ENCODE measurements at regions not wholly inside any gene's neighbourhood (a gene's known extent, or its start where the extent isn't known, plus 50 kb on each side); places are given as distances from the start of the nearest gene placed in this dataset.

DNA sequence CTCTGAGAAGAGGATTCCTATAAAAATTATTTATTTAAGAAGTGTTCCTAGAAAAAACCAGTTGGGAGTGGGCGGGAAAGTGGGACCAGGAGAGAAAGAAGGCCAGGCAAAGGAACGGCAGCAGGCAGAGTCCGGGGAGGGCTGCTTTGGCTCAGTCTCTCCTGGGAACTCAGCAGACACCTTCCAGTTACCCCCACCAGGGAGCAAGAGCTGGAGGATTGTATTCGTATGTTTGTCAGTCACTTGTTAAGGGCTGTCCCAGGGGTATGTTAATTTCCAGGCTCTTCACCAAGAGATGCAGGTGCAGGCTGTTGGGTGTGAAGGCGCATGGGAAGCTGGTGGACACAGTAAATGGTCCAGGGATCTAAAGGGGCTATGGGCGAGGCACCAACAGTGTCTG, 53.0 kb upstream of the CHD6 start:
- TF ChIP-seq, protein P1, sequence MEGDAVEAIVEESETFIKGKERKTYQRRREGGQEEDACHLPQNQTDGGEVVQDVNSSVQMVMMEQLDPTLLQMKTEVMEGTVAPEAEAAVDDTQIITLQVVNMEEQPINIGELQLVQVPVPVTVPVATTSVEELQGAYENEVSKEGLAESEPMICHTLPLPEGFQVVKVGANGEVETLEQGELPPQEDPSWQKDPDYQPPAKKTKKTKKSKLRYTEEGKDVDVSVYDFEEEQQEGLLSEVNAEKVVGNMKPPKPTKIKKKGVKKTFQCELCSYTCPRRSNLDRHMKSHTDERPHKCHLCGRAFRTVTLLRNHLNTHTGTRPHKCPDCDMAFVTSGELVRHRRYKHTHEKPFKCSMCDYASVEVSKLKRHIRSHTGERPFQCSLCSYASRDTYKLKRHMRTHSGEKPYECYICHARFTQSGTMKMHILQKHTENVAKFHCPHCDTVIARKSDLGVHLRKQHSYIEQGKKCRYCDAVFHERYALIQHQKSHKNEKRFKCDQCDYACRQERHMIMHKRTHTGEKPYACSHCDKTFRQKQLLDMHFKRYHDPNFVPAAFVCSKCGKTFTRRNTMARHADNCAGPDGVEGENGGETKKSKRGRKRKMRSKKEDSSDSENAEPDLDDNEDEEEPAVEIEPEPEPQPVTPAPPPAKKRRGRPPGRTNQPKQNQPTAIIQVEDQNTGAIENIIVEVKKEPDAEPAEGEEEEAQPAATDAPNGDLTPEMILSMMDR (IDR thresholded peaks at IDR 0.05), result no peak
- no peak for TF ChIP-seq POLR2A (IDR thresholded peaks at IDR 0.05)

Measured in uterus (tissue), 2 donors.